ENCODE measurements at regions not wholly inside any gene's neighbourhood (a gene's known extent, or its start where the extent isn't known, plus 50 kb on each side); places are given as distances from the start of the nearest gene placed in this dataset.

GRCh38 chr15:39269352-39269751 lies 311.5 kb upstream of the THBS1 start (continued):
- TF ChIP-seq PATZ1 (CRISPR knock-in tag; IDR thresholded peaks at IDR 0.05; ENCODE audit: borderline replicate concordance), result no peak

GRCh38 chr15:39269821-39270220 lies 311.1 kb upstream of the THBS1 start:
- TF ChIP-seq CSDC2 (CRISPR knock-in tag; IDR thresholded peaks at IDR 0.05) (no peak), ISL1 (CRISPR knock-in tag; IDR thresholded peaks at IDR 0.05) (no peak), ZNF565 (CRISPR knock-in tag; conservative IDR thresholded peaks at IDR 0.05; ENCODE audit: low read depth) (no peak), ESRRG (CRISPR knock-in tag; IDR thresholded peaks at IDR 0.05) (no peak), TCF4 (CRISPR knock-in tag; IDR thresholded peaks at IDR 0.05; ENCODE audit: borderline replicate concordance) (no peak), CSRNP3 (CRISPR knock-in tag; IDR thresholded peaks at IDR 0.05) (no peak), PPARA (CRISPR knock-in tag; IDR thresholded peaks at IDR 0.05; ENCODE audit: borderline replicate concordance) (no peak), TOX (CRISPR knock-in tag; IDR thresholded peaks at IDR 0.05; ENCODE audit: borderline replicate concordance) (no peak), SNAI2 (CRISPR knock-in tag; IDR thresholded peaks at IDR 0.05) (no peak)
- no peak for ATAC-seq

- ATAC-seq, result no peak
- no peak for TF ChIP-seq CSRNP3 (CRISPR knock-in tag; IDR thresholded peaks at IDR 0.05)
- TF ChIP-seq ZFP30 (CRISPR knock-in tag; IDR thresholded peaks at IDR 0.05), result no peak
- TF ChIP-seq GLIS3 (CRISPR knock-in tag; IDR thresholded peaks at IDR 0.05), result no peak
- TF ChIP-seq ZC3H10 (CRISPR knock-in tag; IDR thresholded peaks at IDR 0.05), result no peak
- no peak for TF ChIP-seq ZNF565 (CRISPR knock-in tag; conservative IDR thresholded peaks at IDR 0.05; ENCODE audit: low read depth)
- TF ChIP-seq TOX (CRISPR knock-in tag; IDR thresholded peaks at IDR 0.05; ENCODE audit: borderline replicate concordance), result no peak
- TF ChIP-seq ZFP3 (CRISPR knock-in tag; IDR thresholded peaks at IDR 0.05), result no peak
- no peak for TF ChIP-seq POU6F1 (CRISPR knock-in tag; IDR thresholded peaks at IDR 0.05; ENCODE audit: borderline replicate concordance, low read depth)
- TF ChIP-seq CSDC2 (CRISPR knock-in tag; IDR thresholded peaks at IDR 0.05), result no peak
- no peak for TF ChIP-seq ARNTL (CRISPR knock-in tag; IDR thresholded peaks at IDR 0.05; ENCODE audit: borderline replicate concordance, low read depth)
- TF ChIP-seq ZNF70 (CRISPR knock-in tag; IDR thresholded peaks at IDR 0.05), result no peak
- TF ChIP-seq ISL1 (CRISPR knock-in tag; IDR thresholded peaks at IDR 0.05), result no peak
- TF ChIP-seq PPARA (CRISPR knock-in tag; IDR thresholded peaks at IDR 0.05; ENCODE audit: borderline replicate concordance), result no peak
- no peak for TF ChIP-seq CREB5 (CRISPR knock-in tag; IDR thresholded peaks at IDR 0.05; ENCODE audit: low read depth)
- TF ChIP-seq BACH2 (CRISPR knock-in tag; IDR thresholded peaks at IDR 0.05; ENCODE audit: borderline replicate concordance), result no peak
- no peak for TF ChIP-seq OSR1 (CRISPR knock-in tag; IDR thresholded peaks at IDR 0.05)
- TF ChIP-seq TSHZ2 (CRISPR knock-in tag; IDR thresholded peaks at IDR 0.05), result no peak
- TF ChIP-seq PATZ1 (CRISPR knock-in tag; IDR thresholded peaks at IDR 0.05; ENCODE audit: borderline replicate concordance), result no peak
- no peak for TF ChIP-seq ZNF8 (CRISPR knock-in tag; IDR thresholded peaks at IDR 0.05)
These were observed 310.5 kb upstream of the THBS1 start for GRCh38 chr15:39270221-39270855.
